Superior temporal gyrus (tissue), 1 donor: ENCODE measurements at regions not wholly inside any gene's neighbourhood (a gene's known extent, or its start where the extent isn't known, plus 50 kb on each side); places are given as distances from the start of the nearest gene placed in this dataset.

Source experiments
- DNase-seq: peaks from one replicate; pipeline ENCODE4 v3.0.0-alpha.2; 2016; ENCODE audit errors: extremely low spot score

DNA sequence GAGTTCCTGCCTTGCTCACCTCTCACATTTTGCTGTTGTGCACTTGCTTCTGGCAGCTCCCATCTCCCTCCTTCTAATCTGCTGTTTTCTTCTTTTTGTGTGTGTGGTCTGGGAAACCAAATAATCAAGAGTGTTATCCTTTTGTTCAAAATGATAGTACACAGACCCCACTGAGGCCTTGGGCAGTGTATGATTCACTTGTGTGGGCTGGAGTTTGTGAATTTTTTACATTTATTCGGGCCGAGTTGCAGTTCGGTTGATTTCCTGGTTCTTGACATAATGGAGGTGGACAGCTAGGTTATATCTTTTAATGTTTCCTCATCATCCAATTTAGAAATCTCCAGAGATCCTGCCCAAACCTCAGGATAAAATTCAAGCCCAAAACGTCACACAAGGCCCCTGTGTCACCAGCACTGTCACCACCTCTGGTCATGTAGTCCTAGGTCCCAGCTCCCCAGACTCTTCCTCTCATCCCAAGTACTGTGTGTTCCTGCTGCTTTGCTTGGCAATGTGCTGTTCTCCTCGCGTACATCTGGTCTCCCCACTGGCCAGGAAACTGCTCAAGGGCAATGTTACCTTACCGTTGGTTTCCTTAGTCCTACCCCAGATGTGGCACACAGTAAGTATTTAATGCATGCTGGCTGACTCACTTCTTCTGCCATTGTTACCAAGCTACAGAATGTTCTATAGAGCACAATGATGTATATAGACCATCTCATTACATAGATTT lies 55.7 kb upstream of the PHACTR2 start:
- no peak for DNase-seq

DNA sequence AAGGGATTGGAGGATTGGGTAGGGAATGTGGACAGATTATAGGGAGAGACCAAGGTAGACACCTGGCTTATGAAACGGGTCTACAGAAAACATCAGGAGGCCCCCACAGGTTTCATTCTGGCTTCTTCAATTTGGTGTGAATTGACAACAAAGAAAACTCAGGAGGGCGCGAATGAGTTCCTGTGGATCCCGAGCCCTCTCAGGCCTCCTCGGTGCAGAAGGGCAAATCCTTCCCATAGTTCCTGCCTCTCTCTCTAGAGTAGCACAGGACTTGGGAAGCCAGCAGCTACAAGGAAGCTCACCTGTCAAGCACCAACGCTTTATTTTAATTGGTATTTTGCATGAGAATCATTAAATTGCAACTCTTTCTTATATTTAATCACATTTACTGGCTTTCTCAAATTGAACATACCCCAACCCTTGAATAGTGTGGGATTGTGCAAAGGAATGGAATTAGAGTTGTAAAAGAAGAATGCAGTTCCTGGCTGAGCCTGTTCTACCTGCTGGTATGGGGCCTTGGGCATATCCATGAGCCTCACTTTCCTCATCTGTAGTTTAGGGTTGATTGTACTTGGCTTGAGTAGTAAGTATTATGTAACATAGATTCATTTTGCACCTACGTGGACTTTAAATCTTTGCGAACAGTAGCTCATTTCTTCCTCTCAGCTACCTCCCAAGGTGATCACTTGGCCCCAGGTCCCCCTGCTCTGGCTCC lies 56.4 kb upstream of the PHACTR2 start:
- DNase-seq = no peak

DNA sequence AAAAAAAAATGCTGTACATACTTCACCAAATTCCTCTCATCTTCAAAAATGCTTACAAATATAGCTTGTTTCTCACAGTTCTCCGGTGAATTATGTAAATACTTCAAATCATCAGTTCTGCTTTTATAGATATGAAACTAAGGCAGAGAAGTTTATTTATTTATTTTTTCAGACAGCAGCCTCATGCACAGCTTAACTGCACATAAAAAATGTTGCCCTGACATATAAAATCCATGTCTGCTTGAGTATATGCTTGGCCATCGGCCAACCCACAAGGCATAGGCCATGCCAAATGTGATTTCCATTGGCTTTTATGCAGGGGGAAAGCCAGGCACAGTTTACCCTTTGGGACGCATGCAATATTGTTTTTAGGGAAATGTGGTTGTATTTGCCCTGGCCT lies 57.3 kb upstream of the PHACTR2 start:
- DNase-seq = no peak

DNA sequence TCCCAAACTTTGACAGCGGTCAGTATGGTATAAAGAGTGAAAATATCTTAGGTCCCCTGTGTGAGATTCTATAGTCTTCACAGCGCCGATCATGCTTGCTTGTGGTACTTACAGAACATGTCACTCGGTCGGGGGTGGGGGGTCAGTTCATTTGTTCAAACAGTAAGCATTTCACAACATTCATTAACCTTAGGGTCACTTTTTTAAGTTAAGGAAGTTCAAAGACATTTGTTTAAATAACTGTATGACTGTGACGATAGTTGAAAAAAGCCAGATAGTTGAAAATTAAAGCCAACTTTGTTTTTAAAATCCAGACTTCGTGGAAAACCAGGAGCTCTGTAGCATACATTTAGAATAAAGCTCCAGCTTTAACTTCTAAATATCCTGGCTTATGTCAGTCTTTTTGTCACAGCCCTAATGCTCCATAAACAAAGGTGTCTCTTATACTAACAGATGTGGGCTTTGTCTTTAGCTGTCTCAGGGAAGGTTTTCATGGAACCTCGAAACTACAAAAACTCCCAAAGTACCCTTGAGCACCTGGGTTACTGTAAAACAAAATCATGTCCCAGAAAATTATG lies 57.9 kb upstream of the PHACTR2 start:
- DNase-seq = no peak

DNA sequence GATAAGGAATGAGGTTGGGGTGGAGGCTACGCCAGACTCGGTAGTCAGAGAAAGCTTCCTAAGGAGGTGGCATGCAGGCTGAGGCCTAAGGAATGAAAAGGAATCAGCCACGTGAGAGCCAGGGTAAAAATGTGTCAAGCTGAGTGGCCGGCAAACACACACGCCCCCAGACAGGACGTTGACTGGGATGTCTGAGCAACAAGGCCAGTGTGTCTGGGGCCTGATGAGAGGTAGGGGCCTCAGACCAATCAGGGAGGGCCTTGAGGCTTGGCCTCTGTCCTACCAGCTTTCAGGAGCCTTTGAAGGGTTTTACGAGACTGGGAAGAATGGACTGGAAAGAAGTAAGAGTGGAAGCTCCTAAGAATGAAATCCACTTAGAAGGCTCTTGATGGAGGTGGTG lies 61.0 kb upstream of the PHACTR2 start:
- no peak for DNase-seq

DNA sequence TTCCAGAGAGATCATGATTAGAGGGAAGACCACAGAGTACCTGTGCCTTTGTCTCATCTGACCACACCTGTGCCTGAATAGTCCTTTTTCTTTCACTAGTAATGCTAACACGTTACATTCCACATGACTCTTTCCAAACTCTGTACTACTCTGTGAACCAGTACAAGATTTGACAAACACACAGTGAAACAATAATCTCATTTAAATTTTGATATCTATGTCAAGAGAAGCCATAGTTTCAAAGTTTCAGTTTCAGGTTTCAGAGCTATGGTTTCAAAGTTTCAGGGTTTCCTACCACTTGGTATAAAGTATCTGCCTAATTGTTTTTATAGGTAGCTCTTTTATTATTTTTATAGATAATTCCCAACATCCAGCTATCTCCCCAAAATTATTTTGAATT lies 62.0 kb upstream of the PHACTR2 start:
- no peak for DNase-seq

DNA sequence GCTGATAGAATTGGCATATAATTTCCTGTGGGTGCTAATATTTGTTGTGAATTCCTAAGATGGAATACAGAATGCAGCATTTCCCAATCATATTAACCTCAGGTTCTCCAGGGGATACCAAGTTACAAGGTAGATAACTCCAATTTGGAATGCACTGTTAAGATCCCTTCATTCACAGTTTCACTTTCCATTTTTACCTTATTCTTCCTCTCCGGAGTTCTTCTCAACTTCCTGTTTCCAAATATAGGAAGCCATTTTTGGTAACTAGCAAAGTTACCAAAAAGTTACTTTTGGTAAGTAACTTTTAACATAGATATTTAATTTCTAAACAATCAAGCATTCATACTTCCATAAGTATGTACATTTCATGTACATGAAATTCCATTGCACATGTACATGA lies 63.5 kb upstream of the PHACTR2 start:
- DNase-seq = no peak

DNA sequence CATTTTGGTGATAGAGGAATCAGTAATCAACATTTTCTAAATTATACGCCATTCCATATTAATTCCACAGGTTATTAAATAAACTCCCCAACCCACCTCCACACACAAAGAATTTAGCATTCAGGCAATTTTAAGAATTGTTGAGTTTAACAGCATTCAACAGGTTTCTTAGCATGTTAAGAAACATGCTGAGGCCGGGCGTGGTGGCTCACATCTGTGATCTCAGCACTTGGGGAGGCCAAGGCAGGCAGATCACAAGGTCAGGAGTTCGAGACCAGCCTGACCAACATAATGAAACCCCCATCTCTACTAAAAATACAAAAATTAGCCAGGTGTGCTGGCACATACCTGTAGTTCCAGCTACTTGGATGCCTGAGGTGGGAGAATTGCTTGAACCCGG lies 64.0 kb upstream of the PHACTR2 start:
- DNase-seq = no peak

DNA sequence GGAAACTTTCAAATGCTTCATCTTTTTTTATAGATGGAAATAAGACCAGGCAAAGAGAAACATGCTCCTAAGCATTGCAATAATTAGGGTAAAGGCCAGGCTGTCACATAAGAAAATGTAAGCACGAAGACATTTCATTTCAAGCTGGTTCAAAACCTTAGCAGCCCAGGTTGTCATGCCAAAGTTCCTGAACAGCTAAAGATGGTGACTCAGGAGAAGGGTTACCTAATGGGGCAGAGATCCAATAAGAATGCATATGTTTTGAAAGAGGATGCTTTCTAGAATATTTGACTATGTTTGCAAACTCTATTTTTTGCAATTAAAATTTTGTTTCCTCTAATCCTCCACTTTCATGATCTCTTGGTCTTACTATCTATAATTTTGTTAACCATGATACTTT lies 65.6 kb upstream of the PHACTR2 start:
- no peak for DNase-seq

DNA sequence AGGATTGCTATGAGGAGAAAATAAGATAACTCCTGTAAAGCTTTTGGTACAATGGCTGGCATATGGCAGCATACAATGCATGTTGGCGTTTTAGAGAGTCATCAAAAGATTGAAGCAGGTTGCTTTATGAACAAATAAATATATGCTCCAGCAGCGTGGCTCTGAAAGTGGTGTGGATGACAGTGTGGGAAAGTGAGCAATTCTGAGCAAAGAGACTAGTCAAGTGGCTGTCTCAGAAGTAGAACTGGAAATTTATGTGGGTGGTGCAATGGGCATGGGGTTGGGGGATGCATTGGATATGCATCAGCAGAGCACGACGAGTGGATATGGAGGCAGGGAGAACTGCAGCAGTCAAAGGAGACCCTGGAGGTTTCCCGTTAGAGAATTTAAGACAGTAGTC lies 66.2 kb upstream of the PHACTR2 start:
- no peak for DNase-seq

DNA sequence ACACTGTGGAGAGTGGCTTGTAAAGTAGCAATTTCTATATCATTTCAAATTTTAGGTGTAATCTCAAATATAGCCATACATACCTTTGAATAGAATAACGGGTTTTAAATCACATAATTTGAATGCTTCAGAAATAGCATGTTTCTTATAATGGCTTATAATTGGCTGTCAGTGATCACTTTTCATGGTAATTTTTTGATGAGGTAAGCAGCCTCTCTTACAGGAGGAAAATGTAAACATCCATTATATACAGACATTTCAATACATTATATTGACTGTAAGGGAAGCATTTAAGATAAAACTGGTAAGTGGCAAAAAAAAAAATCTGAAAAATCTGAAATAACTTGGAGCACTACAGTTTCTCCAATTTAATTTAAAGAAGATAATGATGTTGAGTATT lies 67.8 kb upstream of the PHACTR2 start:
- no peak for DNase-seq

DNA sequence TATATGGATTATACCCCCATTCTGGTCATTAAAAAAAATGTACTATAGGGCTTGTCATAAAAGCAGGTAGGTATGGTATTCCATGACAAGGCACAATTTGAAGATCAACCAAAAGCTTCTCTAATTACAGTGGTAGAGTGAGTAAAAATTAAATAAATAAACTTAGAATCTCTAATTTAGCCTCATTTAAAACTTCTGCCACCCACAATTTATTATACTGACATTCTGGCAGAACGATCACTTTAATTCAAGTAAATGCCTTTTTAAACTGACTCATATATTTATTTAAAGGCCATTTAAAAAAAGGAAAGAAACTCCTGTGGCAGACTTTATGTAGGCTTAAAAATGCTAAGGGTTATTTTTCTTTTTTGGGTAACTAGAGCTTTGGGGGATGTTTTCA lies 68.3 kb upstream of the PHACTR2 start:
- no peak for DNase-seq

DNA sequence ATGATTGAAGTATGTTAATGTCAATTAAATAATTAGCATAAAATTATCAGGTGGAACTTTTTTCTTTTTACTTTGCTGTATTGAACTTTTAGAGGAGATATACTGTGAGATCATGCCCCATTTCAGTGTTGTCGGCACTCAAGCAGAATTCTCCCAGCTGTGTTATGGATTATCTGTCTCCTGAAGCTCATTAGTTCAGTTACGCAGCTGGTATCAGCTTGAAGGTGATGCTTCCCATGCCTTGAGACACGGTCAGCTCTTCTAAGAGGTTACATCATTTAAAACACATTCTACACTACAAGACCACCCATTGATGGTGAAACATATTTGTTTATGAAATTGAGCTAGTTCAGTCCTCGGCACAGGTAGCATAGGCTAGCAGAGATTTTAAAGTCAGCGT lies 68.9 kb upstream of the PHACTR2 start:
- no peak for DNase-seq

DNA sequence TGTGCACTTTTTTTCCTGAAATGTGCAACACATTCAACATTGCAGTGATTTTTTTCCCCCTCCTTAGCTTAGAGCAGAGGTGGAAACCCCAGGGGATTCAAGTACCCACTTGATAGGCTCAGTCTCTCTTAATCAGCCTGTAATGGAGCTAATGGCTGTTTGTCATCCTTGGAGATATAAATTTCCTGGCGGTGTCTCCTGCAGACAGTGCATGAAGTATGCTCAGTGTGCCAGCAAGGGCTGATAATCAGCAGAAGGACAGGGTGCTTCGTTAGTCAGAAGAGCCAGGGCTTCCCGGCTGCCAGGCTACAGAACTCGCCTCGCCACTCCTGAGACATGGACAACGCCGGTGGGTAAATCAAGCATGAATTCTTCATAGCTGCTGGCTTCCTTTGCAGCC lies 69.8 kb upstream of the PHACTR2 start:
- no peak for DNase-seq

DNA sequence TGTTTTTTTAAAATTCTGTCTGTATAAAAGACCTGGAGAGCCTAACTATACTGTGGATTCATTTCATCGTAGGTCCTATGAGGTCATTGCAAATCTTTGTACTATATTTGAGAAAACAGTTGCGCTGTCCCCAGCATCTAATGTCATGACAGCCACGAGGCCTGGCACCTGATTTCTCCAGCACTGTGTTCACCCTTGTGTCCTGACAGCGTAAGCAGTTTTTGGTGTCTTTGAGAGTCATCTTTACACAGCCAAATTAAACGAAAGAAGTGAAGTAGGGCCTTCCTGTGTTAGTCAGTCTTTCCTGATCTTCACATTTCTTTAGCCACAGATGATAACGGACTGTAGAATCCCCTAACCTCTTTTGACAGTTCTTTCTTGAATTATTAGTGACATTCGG lies 70.6 kb upstream of the PHACTR2 start:
- no peak for DNase-seq

DNA sequence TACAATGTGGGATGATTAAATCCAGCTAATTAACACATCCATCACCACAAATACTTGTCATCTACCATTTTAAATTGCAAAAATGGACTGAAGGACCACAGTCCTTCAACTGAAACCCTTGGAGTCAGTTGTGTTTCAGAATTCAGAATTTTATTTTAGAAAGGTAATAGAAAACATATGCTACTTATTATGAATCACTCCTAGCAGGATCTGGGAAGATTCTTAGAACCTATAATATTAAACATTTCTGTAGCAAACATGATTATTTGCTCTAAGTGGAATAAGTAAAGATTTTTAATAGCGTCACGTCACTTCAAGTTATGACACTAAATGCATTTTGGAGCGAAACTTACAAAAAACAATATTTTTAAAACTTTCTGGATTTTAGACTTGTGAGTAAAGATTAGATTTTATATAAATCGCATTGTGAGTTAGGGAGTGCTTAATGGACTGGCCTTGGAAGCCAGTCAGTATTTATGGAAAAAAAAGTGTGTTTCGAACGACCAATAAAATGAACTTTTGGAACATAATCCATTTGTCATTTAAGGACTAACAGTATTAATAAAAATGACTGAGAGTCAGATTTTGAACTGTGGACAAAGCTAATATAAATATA lies 71.8 kb upstream of the PHACTR2 start:
- DNase-seq = no peak

DNA sequence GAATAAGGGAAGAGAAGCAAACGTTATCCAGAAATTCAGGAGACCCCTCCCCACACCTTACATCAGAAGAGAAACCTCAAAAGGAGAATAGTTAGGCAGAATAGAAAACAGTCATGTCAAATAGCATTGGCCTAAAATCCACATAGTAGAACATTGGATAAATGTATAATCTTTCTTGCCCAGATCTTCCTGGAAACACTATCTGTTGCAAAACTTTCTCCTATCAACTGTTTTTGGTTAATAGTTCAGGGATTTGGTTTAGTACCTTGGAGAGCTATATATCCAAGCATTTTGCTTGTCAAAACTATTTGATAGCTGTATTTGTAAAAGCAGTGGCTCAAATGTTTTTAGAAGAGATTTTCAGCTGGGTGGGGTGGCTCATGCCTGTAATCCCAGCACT lies 74.3 kb upstream of the PHACTR2 start:
- DNase-seq = no peak

DNA sequence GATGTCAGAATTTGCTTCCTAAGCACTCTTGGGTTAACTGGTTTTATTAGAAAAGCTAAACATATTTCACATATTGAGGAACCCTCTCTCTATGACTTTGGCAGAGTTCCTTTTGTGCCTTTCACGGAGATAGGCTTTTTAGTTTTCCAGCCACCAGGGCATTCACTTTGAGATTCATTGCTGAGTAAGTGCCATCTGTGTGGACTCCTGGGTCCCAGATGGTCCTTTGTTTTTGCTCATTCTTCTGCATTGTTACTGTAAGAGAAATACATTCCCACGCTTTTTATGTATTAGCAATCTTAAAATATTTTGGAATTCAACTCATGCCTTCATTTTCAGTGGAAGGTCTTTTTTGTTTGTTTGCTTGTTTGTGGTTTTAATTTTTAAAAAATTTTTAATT lies 76.3 kb upstream of the PHACTR2 start:
- no peak for DNase-seq

DNA sequence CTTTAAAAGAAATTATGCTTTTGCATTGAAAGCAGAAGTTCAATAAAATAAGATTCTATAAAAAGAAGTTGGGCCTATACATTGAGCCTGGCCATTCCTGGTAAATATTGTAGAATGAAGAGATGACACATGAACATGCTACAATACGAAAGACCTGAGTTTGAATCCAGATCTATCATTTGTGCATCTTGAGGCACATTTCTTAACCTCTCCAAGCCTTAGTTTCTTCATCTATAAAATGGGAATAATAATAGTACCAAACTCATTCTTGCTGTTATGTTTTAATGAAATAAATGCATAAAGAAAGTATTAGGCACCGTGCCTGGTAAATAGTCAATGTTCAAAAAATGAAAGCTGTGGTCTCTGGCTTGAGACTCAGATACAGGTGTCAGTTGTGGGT lies 76.9 kb upstream of the PHACTR2 start:
- no peak for DNase-seq

DNA sequence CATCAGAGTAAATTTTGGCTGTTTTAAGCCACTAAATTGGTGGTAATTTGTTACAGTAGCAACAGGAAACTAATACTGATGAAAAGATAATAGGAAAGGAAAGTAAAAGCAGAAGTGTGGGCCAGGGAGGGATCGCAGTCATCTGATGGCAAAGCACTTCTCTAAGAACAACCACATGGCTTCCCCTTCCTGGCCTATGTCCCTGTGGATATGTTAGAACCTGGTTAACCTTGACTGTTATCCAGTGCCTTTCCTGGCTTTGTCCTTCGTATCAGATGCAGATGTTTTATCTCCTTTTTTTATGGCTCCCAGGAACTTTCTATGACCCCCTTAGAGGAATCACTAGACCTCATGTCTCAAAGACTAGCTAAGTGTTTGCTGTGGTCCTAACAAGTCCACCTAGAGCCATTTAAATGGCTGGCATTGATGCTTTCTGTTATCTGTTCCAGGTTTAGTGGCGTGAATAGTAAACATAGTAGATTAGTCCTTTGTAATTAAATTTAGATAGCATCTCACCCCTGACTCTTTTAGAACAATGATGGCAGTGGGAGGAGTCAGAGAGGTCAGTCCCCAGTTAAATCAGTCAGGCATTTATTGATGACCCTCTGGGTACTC lies 79.2 kb upstream of the PHACTR2 start:
- no peak for DNase-seq

DNA sequence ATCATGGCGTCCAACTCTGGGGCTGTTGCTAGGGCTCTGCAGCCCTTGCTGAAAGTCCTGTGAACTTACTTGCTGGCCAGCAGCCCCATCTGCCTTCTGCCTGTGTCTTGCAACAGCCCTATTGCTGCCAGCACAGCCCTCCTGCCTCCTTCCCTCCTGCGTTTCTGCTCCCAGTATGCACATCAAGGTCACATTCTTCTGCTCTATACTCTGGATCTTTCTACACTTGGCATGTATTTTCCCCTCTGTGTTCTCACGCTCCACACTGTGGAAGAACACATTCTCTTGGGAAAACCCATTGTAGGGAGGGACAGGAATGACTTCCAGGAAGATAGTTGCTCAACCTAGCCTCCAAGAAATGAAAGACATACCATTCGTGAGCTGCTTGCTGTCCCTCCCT lies 80.9 kb upstream of the PHACTR2 start:
- no peak for DNase-seq

DNA sequence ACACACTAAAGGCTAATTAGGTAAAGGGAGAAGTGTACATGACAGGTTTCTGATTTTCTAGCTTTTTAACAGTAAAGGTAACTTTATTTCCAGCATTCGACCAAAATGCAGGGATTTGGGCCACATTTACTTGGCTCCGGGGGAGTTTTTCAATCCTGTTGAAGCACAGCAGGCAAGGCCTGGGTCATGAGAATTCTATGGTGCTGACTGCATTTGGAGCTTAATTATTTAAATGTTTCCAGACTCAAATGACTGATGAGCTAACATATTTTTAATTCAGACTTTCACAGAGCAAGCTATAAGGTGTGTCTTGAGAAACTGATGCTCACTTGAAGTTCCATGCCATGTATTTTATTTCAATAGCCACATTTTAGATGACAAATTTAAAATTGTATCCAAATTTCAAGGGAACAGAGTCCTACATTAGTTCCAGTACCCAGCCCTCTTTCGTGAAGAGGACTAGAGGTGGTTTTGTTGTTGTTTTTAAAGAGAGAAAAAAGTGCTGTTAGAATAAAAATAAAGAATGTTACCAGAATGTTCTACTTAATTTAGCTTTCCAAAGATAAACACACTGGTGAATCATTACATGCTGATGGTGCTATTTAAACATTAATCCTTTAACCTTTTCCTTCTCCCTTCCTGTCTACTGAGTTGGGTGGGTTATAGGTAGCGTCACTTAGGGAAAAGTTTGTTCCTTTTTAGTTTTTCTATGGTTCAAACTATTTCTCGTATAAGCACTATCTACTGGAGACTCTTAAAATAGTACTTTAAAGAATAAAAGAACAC lies 82.3 kb upstream of the PHACTR2 start:
- DNase-seq = no peak
